H7 (cell line): ENCODE measurements at regions not wholly inside any gene's neighbourhood (a gene's known extent, or its start where the extent isn't known, plus 50 kb on each side); places are given as distances from the start of the nearest gene placed in this dataset.

Source experiments
- DNase-seq: peaks from one replicate; pipeline ENCODE4 v3.0.0; 2012
- H3K27me3 ChIP-seq: 2 replicates; pipeline ENCODE4 v1.6.0; 2011; ENCODE audit warnings: mild to moderate bottlenecking, low read length; ENCODE audit not compliant: control insufficient read depth, insufficient read depth
- H3K36me3 ChIP-seq: replicated peaks from 2 replicates; pipeline ENCODE4 v1.5.1; 2011; ENCODE audit warnings: low read length; ENCODE audit not compliant: control insufficient read depth, insufficient read depth
- H3K4me3 ChIP-seq: 2 replicates; pipeline ENCODE4 v1.5.1; 2011; ENCODE audit warnings: low read depth, mild to moderate bottlenecking, control low read depth, low read length, moderate library complexity; ENCODE audit not compliant: insufficient read depth

GRCh38 chr13:94933230-94933751 lies 220.9 kb upstream of the SOX21 start:
- DNase-seq = no peak
- Histone ChIP-seq H3K4me3 (no peak overlapping the region), H3K36me3 (no peaks in the 10 kb centered on the region), H3K27me3 (no peaks in the 10 kb centered on the region)

- Histone ChIP-seq H3K27me3 (no peaks in the 10 kb centered on the region), H3K4me3 (no peak overlapping the region), H3K36me3 (no peaks in the 10 kb centered on the region)
- DNase-seq = no peak
Observed at GRCh38 chr13:94928127-94928775, 215.9 kb upstream of the SOX21 start.

GRCh38 chr13:94925263-94925662 lies 212.9 kb upstream of the SOX21 start:
- Histone ChIP-seq H3K4me3 (no peak overlapping the region), H3K36me3 (no peaks in the 10 kb centered on the region), H3K27me3 (no peaks in the 10 kb centered on the region)
- no peak for DNase-seq

GRCh38 chr13:94921181-94921580 lies 208.8 kb upstream of the SOX21 start:
- no peaks in the 10 kb centered on the region for H3K36me3 ChIP-seq
- DNase-seq = no peak
- H3K4me3 ChIP-seq = no peak overlapping the region

GRCh38 chr13:94920578-94920977 lies 208.2 kb upstream of the SOX21 start:
- Histone ChIP-seq H3K36me3 (no peaks in the 10 kb centered on the region), H3K4me3 (no peak overlapping the region), H3K27me3 (no peaks in the 10 kb centered on the region)
- DNase-seq = no peak

More at GRCh38 chr13:94921181-94921580, 208.8 kb upstream of the SOX21 start:
- H3K27me3 ChIP-seq = no peaks in the 10 kb centered on the region

- no peak overlapping the region for H3K4me3 ChIP-seq
- H3K27me3 ChIP-seq = no peaks in the 10 kb centered on the region
- peak; percentile 5 for DNase-seq
- H3K36me3 ChIP-seq = no peaks in the 10 kb centered on the region
Observed at GRCh38 chr13:94917824-94918223, 205.5 kb upstream of the SOX21 start.

GRCh38 chr13:94914895-94915294 lies 202.6 kb upstream of the SOX21 start:
- H3K36me3 ChIP-seq = no peaks in the 10 kb centered on the region
- DNase-seq = no peak
- H3K4me3 ChIP-seq = no peak overlapping the region
- no peaks in the 10 kb centered on the region for H3K27me3 ChIP-seq

- H3K36me3 ChIP-seq = no peaks in the 10 kb centered on the region
- no peak for DNase-seq
- H3K4me3 ChIP-seq = no peak overlapping the region
- H3K27me3 ChIP-seq = no peaks in the 10 kb centered on the region
Observed at GRCh38 chr13:94906605-94907004, 194.3 kb upstream of the SOX21 start.

GRCh38 chr13:94902722-94903407 lies 190.5 kb upstream of the SOX21 start:
- no peak for DNase-seq
- H3K36me3 ChIP-seq = no peaks in the 10 kb centered on the region
- no peak overlapping the region for H3K4me3 ChIP-seq
- no peaks in the 10 kb centered on the region for H3K27me3 ChIP-seq

GRCh38 chr13:94901070-94901469 lies 188.7 kb upstream of the SOX21 start:
- no peak for DNase-seq
- H3K27me3 ChIP-seq = no peaks in the 10 kb centered on the region

GRCh38 chr13:94896719-94897317 lies 184.5 kb upstream of the SOX21 start:
- Histone ChIP-seq H3K27me3 (no peaks in the 10 kb centered on the region), H3K4me3 (no peak overlapping the region), H3K36me3 (no peaks in the 10 kb centered on the region)
- no peak for DNase-seq

More at GRCh38 chr13:94901070-94901469, 188.7 kb upstream of the SOX21 start:
- no peak overlapping the region for H3K4me3 ChIP-seq
- no peaks in the 10 kb centered on the region for H3K36me3 ChIP-seq

- Histone ChIP-seq H3K4me3 (no peak overlapping the region), H3K27me3 (no peaks in the 10 kb centered on the region), H3K36me3 (no peaks in the 10 kb centered on the region)
- no peak for DNase-seq
Observed at GRCh38 chr13:94896238-94896637, 183.9 kb upstream of the SOX21 start.

- Histone ChIP-seq H3K4me3 (no peak overlapping the region), H3K27me3 (no peaks in the 10 kb centered on the region), H3K36me3 (no peaks in the 10 kb centered on the region)
- DNase-seq = no peak
Observed at GRCh38 chr13:94886191-94886590, 173.8 kb upstream of the SOX21 start.

- no peak overlapping the region for H3K4me3 ChIP-seq
- no peak for DNase-seq
- H3K27me3 ChIP-seq = no peaks in the 10 kb centered on the region
- H3K36me3 ChIP-seq = no peaks in the 10 kb centered on the region
Observed at GRCh38 chr13:94880463-94880862, 168.1 kb upstream of the SOX21 start.

GRCh38 chr13:94878602-94879165 lies 166.3 kb upstream of the SOX21 start:
- H3K27me3 ChIP-seq = no peaks in the 10 kb centered on the region
- H3K36me3 ChIP-seq = no peaks in the 10 kb centered on the region
- DNase-seq = no peak
- no peak overlapping the region for H3K4me3 ChIP-seq
